Gastrocnemius medialis (tissue), 4 donors: ENCODE measurements at regions not wholly inside any gene's neighbourhood (a gene's known extent, or its start where the extent isn't known, plus 50 kb on each side); places are given as distances from the start of the nearest gene placed in this dataset.

Source experiments
- CTCF ChIP-seq, 5 experiments: fragments of 450-650 bp in 3 of 5; fragments of 200-600 bp in 2 of 5; sonication (generic) in 2 of 5; IDR thresholded peaks in 4 of 5; conservative IDR thresholded peaks in 1 of 5; 1 replicate in 4 of 5; 2 replicates in 1 of 5; pipeline ENCODE4 v1.5.1; 2016 to 2019; ENCODE audit warnings: antibody characterized with exemption in 5 of 5, mild to moderate bottlenecking in 3 of 5, moderate library complexity in 3 of 5
- POLR2A ChIP-seq, 2 donors: fragments of 450-650 bp; IDR thresholded peaks; one replicate each; pipeline ENCODE4 v1.6.1; 2017; ENCODE audit warnings: antibody characterized with exemption in 2 of 2, mild to moderate bottlenecking in 2 of 2, moderate library complexity in 2 of 2

GRCh38 chr7:52006674-52007073 lies 690.1 kb upstream of the COBL start:
- no peak for TF ChIP-seq CTCF (IDR thresholded peaks at IDR 0.05 in 4 of 5, conservative IDR thresholded peaks at IDR 0.05 in 1 of 5)
- TF ChIP-seq POLR2A (IDR thresholded peaks at IDR 0.05): no peak
